ENCODE measurements at regions not wholly inside any gene's neighbourhood (a gene's known extent, or its start where the extent isn't known, plus 50 kb on each side); places are given as distances from the start of the nearest gene placed in this dataset.
A peak's percentile ranks its signal among the peaks of the same experiment; 100 is the strongest.
"Not testable (repeated sequence)": the region's sequence is repeated elsewhere in the genome, so short reads cannot be mapped to it uniquely, and the experiment has no call there.

DNA sequence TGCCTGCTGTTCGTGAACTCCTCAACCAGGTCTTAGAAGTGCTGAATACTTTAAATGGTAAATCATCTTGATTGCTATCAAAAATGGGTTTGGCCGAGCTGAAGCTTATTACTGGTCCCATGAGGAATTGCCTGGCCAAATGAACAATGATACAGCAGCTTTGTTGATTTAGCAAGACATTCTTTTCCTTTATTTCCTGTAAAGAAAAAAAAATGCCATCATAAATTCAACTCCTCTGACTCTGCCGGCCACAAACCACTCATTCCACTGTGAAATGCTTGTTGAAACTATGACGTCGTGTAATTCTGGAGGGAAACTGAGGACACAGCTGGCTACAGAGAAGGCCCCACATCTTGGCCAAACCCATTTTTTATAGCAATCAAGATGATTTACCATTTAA lies 74.2 kb upstream of the ID2 start:
- peak; percentile 42 for DNase-seq (ENCODE audit: low read depth)
- H3K4me3 ChIP-seq (ENCODE audit: low read depth, low read length): no peak overlapping the region
- TF ChIP-seq MYC (IDR thresholded peaks at IDR 0.05; ENCODE audit: low read depth, low read length) (no peak), POLR2A (IDR thresholded peaks at IDR 0.05; ENCODE audit: extremely low read depth, insufficient read length) (no peak)
- TF ChIP-seq, protein P1, sequence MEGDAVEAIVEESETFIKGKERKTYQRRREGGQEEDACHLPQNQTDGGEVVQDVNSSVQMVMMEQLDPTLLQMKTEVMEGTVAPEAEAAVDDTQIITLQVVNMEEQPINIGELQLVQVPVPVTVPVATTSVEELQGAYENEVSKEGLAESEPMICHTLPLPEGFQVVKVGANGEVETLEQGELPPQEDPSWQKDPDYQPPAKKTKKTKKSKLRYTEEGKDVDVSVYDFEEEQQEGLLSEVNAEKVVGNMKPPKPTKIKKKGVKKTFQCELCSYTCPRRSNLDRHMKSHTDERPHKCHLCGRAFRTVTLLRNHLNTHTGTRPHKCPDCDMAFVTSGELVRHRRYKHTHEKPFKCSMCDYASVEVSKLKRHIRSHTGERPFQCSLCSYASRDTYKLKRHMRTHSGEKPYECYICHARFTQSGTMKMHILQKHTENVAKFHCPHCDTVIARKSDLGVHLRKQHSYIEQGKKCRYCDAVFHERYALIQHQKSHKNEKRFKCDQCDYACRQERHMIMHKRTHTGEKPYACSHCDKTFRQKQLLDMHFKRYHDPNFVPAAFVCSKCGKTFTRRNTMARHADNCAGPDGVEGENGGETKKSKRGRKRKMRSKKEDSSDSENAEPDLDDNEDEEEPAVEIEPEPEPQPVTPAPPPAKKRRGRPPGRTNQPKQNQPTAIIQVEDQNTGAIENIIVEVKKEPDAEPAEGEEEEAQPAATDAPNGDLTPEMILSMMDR (IDR thresholded peaks at IDR 0.05; ENCODE audit: low read depth, low read length): no peak
- TF ChIP-seq, protein P2, sequence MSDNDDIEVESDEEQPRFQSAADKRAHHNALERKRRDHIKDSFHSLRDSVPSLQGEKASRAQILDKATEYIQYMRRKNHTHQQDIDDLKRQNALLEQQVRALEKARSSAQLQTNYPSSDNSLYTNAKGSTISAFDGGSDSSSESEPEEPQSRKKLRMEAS (IDR thresholded peaks at IDR 0.05; ENCODE audit: low read depth, low read length): no peak

DNA sequence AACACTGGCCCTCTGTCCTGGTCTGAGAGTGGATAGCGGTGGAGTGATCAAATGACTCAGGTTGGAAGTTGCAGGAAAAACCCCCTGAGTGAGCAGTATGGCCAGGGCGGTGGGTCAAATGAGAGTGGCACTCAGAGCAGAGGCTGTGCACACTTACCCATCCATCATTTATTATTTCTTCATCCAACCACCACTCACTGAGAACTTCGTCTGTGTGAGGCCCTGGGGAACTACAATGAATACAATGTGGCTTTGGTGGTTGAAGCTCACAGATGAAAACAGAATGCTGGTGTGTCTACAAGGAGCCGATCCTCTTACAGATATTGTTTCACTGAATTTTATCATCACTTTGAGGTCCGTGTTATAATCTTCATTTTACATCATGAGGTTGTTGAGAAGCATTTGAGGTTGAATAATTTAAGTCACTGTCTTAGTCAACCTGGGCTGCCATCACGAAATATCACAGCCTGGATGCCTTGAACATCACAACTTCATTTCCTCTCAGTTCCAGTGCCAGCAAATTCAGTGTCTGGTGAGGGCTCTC lies 73.4 kb upstream of the ID2 start:
- DNase-seq (ENCODE audit: low read depth): peak; percentile 86
- no peak overlapping the region for H3K4me3 ChIP-seq (ENCODE audit: low read depth, low read length)
- TF ChIP-seq, protein P1 (IDR thresholded peaks at IDR 0.05; ENCODE audit: low read depth, low read length): no peak
- TF ChIP-seq POLR2A (IDR thresholded peaks at IDR 0.05; ENCODE audit: extremely low read depth, insufficient read length): no peak
- no peak for TF ChIP-seq MYC (IDR thresholded peaks at IDR 0.05; ENCODE audit: low read depth, low read length)
- TF ChIP-seq, protein P2 (IDR thresholded peaks at IDR 0.05; ENCODE audit: low read depth, low read length): no peak

DNA sequence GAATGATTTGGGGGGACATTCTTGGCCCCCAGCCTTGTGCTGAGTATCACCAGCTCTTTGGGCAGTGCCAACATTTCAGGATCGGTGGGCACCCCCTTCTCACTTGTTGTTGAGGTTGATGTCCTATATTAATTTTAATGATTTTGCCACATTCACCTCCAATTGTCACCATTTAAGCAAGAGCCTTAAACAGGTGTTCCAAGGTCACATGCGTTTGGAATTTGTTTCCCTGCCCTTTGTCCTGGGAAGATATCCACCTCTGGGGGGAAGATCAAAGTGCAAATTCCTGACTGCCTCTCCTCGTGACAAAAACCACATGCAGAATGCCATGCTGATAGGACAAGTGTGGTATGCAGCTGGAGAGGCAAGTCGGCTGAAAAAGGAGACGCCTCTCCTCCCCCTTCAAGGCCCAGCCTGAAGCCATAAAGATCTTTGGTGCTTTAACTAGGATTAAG lies 72.5 kb upstream of the ID2 start:
- DNase-seq (ENCODE audit: low read depth): no peak
- no peak overlapping the region for H3K4me3 ChIP-seq (ENCODE audit: low read depth, low read length)
- TF ChIP-seq, protein P2 (IDR thresholded peaks at IDR 0.05; ENCODE audit: low read depth, low read length): no peak
- TF ChIP-seq MYC (IDR thresholded peaks at IDR 0.05; ENCODE audit: low read depth, low read length): no peak
- TF ChIP-seq, protein P1 (IDR thresholded peaks at IDR 0.05; ENCODE audit: low read depth, low read length): no peak
- TF ChIP-seq POLR2A (IDR thresholded peaks at IDR 0.05; ENCODE audit: extremely low read depth, insufficient read length): no peak

DNA sequence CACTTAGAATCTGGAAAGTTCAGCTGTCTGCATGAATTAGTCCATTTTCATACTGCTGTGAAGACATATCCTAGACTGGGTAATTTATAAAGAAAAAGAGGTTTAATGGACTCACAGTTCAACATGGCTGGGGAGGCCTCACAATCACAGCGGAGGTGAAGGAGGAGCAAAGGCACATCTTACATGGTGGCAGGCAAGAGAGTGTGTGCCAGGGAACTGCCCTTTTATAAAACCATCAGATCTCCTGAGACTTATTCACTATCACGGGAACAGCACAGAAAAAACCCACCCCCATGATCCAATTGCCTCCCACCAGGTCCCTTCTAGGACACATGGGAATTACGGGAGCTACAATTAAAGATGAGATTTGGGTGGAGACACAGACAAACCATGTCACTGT lies 71.1 kb upstream of the ID2 start:
- H3K4me3 ChIP-seq (ENCODE audit: low read depth, low read length); DNase-seq (ENCODE audit: low read depth): not testable (repeated sequence)

DNA sequence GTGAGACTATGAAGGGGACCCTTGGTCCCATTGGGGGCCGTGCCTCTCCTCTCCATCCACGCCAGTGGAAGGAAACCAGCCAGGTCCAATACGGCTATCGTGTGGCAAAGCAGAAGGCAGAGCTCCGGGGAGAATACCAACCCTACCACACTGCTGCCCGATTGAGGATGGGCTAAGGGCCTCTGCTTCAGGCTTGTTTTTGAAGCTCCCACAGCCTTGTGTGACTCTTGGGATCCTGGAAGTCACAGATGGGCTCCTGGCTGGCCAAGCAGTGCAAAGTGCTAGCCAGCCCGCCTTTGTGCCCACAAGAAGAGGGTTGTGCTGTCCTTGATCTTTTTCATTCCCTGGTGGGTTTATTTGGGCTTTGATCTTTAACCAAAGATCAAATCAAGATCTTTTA lies 70.6 kb upstream of the ID2 start:
- DNase-seq (ENCODE audit: low read depth): no peak
- no peak overlapping the region for H3K4me3 ChIP-seq (ENCODE audit: low read depth, low read length)
- TF ChIP-seq, protein P2 (IDR thresholded peaks at IDR 0.05; ENCODE audit: low read depth, low read length): no peak
- no peak for TF ChIP-seq MYC (IDR thresholded peaks at IDR 0.05; ENCODE audit: low read depth, low read length)
- TF ChIP-seq POLR2A (IDR thresholded peaks at IDR 0.05; ENCODE audit: extremely low read depth, insufficient read length): no peak
- TF ChIP-seq, protein P1 (IDR thresholded peaks at IDR 0.05; ENCODE audit: low read depth, low read length): no peak

DNA sequence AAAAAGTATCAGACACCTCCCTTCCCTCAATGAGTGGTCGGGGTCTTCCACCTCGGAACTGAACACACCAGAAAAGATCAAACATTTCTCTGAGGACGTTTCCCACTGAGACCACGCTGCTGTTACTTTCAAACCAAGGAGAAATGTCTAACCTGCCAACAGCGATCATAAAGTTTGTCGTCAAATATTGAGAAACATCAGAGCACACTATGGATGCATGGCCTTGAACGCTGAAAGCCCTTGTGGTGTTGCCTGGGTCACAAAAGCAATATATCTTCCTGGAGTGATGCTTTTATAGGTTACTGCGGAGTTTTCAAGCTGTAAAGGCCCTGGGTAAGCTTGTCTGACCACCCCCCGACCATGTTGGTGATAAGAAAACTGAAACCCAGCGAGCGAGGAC lies 70.2 kb upstream of the ID2 start:
- DNase-seq (ENCODE audit: low read depth): no peak
- no peak overlapping the region for H3K4me3 ChIP-seq (ENCODE audit: low read depth, low read length)
- no peak for TF ChIP-seq MYC (IDR thresholded peaks at IDR 0.05; ENCODE audit: low read depth, low read length)
- TF ChIP-seq, protein P2 (IDR thresholded peaks at IDR 0.05; ENCODE audit: low read depth, low read length): no peak

DNA sequence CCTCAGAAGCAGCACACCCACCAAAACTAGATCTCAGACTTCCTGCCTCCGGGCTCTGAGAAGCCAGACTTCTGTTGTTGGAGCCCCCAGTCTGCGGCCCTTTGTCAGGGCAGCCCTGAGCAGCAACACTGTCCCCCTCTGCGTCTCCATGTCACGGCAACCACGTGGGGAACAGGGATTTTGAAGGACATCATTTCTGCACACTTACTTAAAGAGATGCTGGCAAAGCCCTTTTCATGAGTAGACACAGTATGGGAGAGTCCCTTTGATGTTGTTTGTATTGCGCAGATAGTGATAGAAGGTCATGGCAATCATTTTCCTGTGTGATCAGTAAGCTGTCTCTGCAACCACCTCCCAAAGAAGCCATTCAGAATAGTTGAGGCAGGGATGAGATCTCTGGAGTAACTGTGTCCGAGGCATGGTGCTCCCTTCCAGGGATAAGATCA lies 69.1 kb upstream of the ID2 start:
- no peak overlapping the region for H3K4me3 ChIP-seq (ENCODE audit: low read depth, low read length)
- no peak for DNase-seq (ENCODE audit: low read depth)
- TF ChIP-seq, protein P1 (IDR thresholded peaks at IDR 0.05; ENCODE audit: low read depth, low read length): no peak
- TF ChIP-seq MYC (IDR thresholded peaks at IDR 0.05; ENCODE audit: low read depth, low read length) (no peak), POLR2A (IDR thresholded peaks at IDR 0.05; ENCODE audit: extremely low read depth, insufficient read length) (no peak)
- TF ChIP-seq, protein P2 (IDR thresholded peaks at IDR 0.05; ENCODE audit: low read depth, low read length): no peak

DNA sequence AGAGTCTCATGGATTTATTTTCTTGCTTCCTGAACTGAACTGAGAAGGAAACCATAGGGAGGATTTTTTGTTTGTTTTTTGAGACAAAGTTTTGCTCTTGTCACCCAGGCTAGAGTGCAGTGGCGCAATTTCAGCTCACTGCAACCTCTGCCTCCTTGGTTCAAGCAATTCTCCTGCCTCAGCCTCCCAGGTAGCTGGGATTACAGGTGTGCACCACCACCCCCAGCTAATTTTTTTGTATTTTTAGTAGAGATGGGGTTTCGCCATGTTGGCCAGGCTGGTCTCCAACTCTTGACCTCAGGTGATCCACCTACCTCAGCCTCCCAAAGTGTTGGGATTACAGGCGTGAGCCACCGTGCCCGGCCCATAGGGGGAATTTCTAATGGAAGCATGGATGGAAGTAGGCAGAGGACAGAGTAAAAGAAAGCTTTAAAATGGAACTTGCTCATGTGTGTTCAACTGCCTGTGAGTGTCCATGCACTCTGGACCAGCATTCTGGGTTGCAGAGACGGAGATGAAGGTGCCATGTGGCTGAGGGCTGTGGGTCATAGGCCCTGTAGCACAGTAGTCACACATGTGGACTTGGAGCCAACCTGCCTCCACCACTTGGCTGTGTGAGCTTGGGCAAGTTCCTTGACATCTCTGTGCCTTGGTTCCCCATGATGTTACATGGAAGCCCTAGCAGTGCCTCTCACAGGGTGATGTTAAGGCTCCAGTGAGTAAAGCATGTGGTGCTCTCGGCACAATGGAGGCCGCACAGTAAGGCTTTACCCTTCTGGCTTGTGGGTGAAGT lies 68.5 kb upstream of the ID2 start:
- DNase-seq (ENCODE audit: low read depth); H3K4me3 ChIP-seq (ENCODE audit: low read depth, low read length): not testable (repeated sequence)

Measured in NB4 (cell line).